ENCODE measurements at regions not wholly inside any gene's neighbourhood (a gene's known extent, or its start where the extent isn't known, plus 50 kb on each side); places are given as distances from the start of the nearest gene placed in this dataset.

GRCh38 chr4:182126603-182127002 is 116.6 kb upstream of the TENM3 start:
- Histone ChIP-seq H3K36me3 (ENCODE audit: control insufficient read depth, insufficient read depth, low read length) (no peaks in the 10 kb centered on the region), H3K23ac (ENCODE audit: low read depth, low read length) (no peak overlapping the region), H2AK5ac (ENCODE audit: low read depth, low read length) (no peak overlapping the region), H3K9me1 (ENCODE audit: insufficient read depth, low read length) (no peaks in the 10 kb centered on the region), H2AK9ac (replicated peaks; ENCODE audit: low read depth, low read length, poor library complexity) (no peak overlapping the region), H4K8ac (ENCODE audit: low read depth in 2 of 2, low read length in 2 of 2) (peak overlapping the region in 1 of 2 experiments; percentile 16; a peak in 1 of 4 replicates), H2BK5ac (ENCODE audit: low read depth, low read length, poor library complexity, severe bottlenecking) (no peak overlapping the region), H3K4me1 (ENCODE audit: control insufficient read depth, insufficient read depth, low read length) (peaks cover 2% of the 10 kb centered on the region; the same call in 1 of the 2 replicates), H2BK120ac (ENCODE audit: low read depth, low read length) (no peak overlapping the region), H3K14ac (replicated peaks; ENCODE audit: low read depth, low read length) (no peak overlapping the region; the same call in 1 of the 2 replicates), H4K91ac (ENCODE audit: insufficient read depth, low read depth, low read length) (no peak overlapping the region), H3K27me3 (ENCODE audit: control insufficient read depth, insufficient read depth, low read length) (no peaks in the 10 kb centered on the region), H3K4me3 (ENCODE audit: insufficient read depth, low read depth, low read length) (no peak overlapping the region), H3K4me2 (ENCODE audit: low read depth, low read length) (no peak overlapping the region; the same call in 1 of the 2 replicates), H3K79me1 (ENCODE audit: low read depth in 1 of 2, low read length in 2 of 2) (no peaks in the 10 kb centered on the region), H2AFZ (replicated peaks; ENCODE audit: low read length, poor library complexity) (no peak overlapping the region), H2BK15ac (ENCODE audit: low read depth, low read length) (no peak overlapping the region), H3K9ac (ENCODE audit: low read depth, low read length) (no peak overlapping the region), H3K18ac (ENCODE audit: low read depth, low read length) (no peak overlapping the region), H3K56ac (ENCODE audit: extremely low read depth, insufficient read depth, low read length) (no peak overlapping the region), H4K5ac (ENCODE audit: low read depth, low read length) (no peak overlapping the region), H3K4ac (ENCODE audit: low read depth, low read length) (no peak overlapping the region), H3K27ac (ENCODE audit: insufficient read depth, low read length) (no peak overlapping the region), H4K20me1 (ENCODE audit: insufficient read depth, low read length) (no peaks in the 10 kb centered on the region), H3K9me3 (ENCODE audit: control insufficient read depth, insufficient read depth, low read length) (peaks cover 3% of the 10 kb centered on the region; the same call in 1 of the 2 replicates), H2BK20ac (ENCODE audit: low read depth, low read length) (no peak overlapping the region)
- no TSS peak for BruUV-seq (replicated peaks)
- DNase-seq (peak; percentile 60), ATAC-seq (ENCODE audit: low read depth) (peak; percentile 51)
- WGBS, 2 experiments (ENCODE audit: extremely low coverage in 2 of 2, insufficient read length in 1 of 2) = no CpG with 5 or more reads among the region's 2 CpGs
- TF ChIP-seq NFE2L2 (IDR thresholded peaks at IDR 0.05; ENCODE audit: low read depth, low read length) (no peak), USF2 (IDR thresholded peaks at IDR 0.05; ENCODE audit: low read depth, low read length) (no peak), CHD1 (IDR thresholded peaks at IDR 0.05; ENCODE audit: low read depth, low read length) (no peak), MAFK (IDR thresholded peaks at IDR 0.05; ENCODE audit: low read depth, low read length) (no peak), CTCF (conservative IDR thresholded peaks at IDR 0.05; ENCODE audit: low read depth, low read length) (no peak), BHLHE40 (IDR thresholded peaks at IDR 0.05; ENCODE audit: low read depth, low read length) (no peak), MAZ (IDR thresholded peaks at IDR 0.05; ENCODE audit: borderline replicate concordance, low read depth, low read length) (no peak)
- in situ Hi-C loops (cut with MboI; ENCODE audit: low sequenced_read_pairs) = no loop called here
- dilution Hi-C loops (cut with HindIII; ENCODE audit: low sequenced_read_pairs, unreplicated experiment) = no loop called here
- POLR2A ChIA-PET (ENCODE audit: unreplicated experiment) = no interaction called here
- CTCF ChIA-PET = no interaction called here
- intact Hi-C loops (cut with micrococcal nuclease) = no loop called here

All from IMR-90 (cell line).